GM12878 (cell line): ENCODE measurements at regions not wholly inside any gene's neighbourhood (a gene's known extent, or its start where the extent isn't known, plus 50 kb on each side); places are given as distances from the start of the nearest gene placed in this dataset.

Experiments
- EZH2 ChIP-seq: IDR thresholded peaks from 2 replicates; pipeline ENCODE4 v1.6.1; 2012; ENCODE audit warnings: low read depth, mild to moderate bottlenecking, control low read depth, inconsistent platforms, low read length, borderline replicate concordance; ENCODE audit not compliant: control insufficient read depth
- MYB ChIP-seq: fragments of 150-350 bp; IDR thresholded peaks from 2 replicates; pipeline ENCODE4 v1.6.1; 2014; ENCODE audit warnings: mild to moderate bottlenecking, low read depth, low read length, borderline replicate concordance
- POLR2A ChIP-seq: IDR thresholded peaks from 2 replicates; pipeline ENCODE4 v1.6.1; 2011; ENCODE audit warnings: low read depth, mild to moderate bottlenecking, low read length
- TF ChIP-seq, protein P1 (sequence below): IDR thresholded peaks from 2 replicates; pipeline ENCODE4 v1.6.1; 2012; ENCODE audit warnings: low read depth, low read length, improper control_type of control experiment

DNA sequence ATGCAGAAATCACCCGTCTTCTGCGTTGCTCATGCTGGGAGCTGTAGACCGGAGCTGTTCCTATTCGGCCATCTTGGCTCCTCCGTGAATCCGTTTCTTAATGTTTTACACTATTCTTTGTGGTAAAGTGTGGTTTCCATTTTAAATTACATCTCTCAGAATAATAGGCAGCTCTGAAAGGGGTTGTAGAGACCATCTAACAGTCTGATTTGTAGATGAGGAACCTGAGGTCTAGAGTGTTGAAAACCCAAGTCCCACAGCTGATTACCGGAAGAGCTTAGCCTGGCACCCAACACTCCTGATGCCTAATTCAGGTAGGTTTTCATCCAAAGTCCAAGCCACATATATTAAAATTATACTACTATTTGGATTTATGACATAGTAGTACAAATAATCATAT lies 144.0 kb downstream of the LEPR start:
- TF ChIP-seq EZH2 (no peak), POLR2A (no peak), MYB (no peak)
- TF ChIP-seq, protein P1, sequence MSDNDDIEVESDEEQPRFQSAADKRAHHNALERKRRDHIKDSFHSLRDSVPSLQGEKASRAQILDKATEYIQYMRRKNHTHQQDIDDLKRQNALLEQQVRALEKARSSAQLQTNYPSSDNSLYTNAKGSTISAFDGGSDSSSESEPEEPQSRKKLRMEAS: no peak
